H7 (cell line): ENCODE measurements at regions not wholly inside any gene's neighbourhood (a gene's known extent, or its start where the extent isn't known, plus 50 kb on each side); places are given as distances from the start of the nearest gene placed in this dataset.
"Not testable (repeated sequence)": the region's sequence is repeated elsewhere in the genome, so short reads cannot be mapped to it uniquely, and the experiment has no call there.

ENCODE experiments used
- DNase-seq: peaks from one replicate; pipeline ENCODE4 v3.0.0; 2012
- H3K27me3 ChIP-seq: 2 replicates; pipeline ENCODE4 v1.6.0; 2011; ENCODE audit warnings: mild to moderate bottlenecking, low read length; ENCODE audit not compliant: control insufficient read depth, insufficient read depth
- H3K36me3 ChIP-seq: replicated peaks from 2 replicates; pipeline ENCODE4 v1.5.1; 2011; ENCODE audit warnings: low read length; ENCODE audit not compliant: control insufficient read depth, insufficient read depth
- H3K4me3 ChIP-seq: 2 replicates; pipeline ENCODE4 v1.5.1; 2011; ENCODE audit warnings: low read depth, mild to moderate bottlenecking, control low read depth, low read length, moderate library complexity; ENCODE audit not compliant: insufficient read depth

DNA sequence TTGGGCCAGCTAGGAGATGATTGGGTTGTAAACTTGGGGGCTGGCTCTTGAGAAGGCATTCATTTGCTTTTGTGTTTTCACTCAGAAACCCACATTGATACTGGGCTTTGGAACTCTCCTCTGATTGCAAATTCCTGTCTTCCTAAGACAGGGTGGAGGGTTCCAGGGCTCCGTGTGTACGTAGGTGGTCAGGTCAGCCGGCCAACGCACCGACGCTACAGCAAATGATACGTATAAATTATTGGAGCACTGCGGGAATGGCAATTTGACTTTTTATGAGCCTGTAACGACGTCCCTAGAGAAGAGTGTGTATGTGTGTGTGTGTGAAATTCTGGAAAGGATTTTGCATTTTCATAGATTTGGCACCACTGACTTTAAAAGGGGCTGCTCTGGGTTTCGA is 236.9 kb downstream of the SHOX start:
- H3K4me3 ChIP-seq = no peak overlapping the region
- no peaks in the 10 kb centered on the region for H3K36me3 ChIP-seq
- no peak for DNase-seq
- no peaks in the 10 kb centered on the region for H3K27me3 ChIP-seq

DNA sequence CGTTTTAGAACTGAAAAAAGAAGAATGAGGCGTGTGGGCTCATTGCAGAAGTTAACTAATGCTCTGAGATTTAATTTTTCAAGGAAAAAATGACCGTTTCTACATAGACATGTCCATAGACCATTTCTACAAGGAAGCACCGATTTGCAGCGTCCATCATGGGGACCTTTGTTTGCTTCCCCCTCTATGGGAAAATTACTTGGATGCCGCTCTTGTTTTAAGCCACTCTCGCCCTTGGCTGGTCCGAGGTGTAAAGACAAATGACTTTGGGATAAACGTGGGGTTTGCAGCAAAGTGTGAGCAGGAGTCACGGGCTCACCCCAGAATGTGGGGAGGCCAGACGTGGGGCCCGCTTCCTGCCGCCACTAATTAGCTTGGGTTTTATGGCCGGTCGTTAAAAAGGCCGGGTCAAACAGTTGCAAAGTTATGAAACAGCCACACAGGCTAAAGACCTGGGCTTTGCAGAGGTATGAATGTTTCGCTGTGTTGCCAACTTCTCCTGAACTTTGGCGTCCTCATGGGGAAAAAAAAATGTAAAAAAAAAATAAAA is 235.9 kb downstream of the SHOX start:
- Histone ChIP-seq H3K36me3 (no peaks in the 10 kb centered on the region), H3K4me3 (no peak overlapping the region), H3K27me3 (no peaks in the 10 kb centered on the region)
- no peak for DNase-seq

DNA sequence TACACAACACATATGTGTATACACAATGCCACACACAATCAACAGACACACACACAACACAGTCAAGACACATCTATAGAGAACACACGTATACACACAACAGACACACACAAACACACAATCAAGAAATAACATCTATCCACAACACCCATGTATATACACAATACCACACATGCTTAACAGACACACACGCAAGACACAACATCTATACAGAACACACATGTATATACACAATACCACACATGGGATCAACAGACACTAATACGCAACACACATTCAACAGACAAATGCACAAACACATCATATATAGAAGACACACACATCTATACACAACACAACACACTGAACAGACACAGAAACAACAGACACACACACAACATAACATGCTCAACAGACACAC is 234.8 kb downstream of the SHOX start:
- Histone ChIP-seq H3K36me3 (no peaks in the 10 kb centered on the region), H3K27me3 (no peaks in the 10 kb centered on the region), H3K4me3 (no peak overlapping the region)
- no peak for DNase-seq

GRCh38 chrX:861921-862320 is 231.3 kb downstream of the SHOX start:
- Histone ChIP-seq H3K27me3 (no peaks in the 10 kb centered on the region), H3K36me3 (no peaks in the 10 kb centered on the region), H3K4me3 (no peak overlapping the region)
- DNase-seq = no peak

GRCh38 chrX:861340-861890 is 230.8 kb downstream of the SHOX start:
- H3K27me3 ChIP-seq = no peaks in the 10 kb centered on the region
- DNase-seq = no peak

DNA sequence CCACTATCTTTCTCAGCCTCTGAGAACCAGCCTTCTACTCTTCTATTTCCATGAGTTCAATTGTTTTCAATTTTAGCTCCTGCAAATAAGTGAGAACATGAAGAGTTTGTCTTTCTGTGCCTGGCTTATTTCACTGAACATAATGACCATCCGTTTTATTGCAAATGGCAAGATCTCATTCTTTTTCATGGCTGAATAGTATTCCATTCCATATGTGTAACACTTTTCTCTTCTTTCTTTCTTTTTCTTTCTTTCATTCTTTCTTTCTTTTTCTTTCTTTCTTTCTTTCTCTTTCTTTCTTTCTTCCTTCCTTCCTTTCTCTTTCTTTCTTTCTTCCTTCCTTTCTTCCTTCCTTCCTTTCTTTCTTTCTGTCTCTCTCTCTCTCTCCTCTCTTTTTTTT is 228.7 kb downstream of the SHOX start:
- Histone ChIP-seq H3K27me3 (no peaks in the 10 kb centered on the region), H3K36me3 (no peaks in the 10 kb centered on the region), H3K4me3 (no peak overlapping the region)
- no peak for DNase-seq

More at GRCh38 chrX:861340-861890, 230.8 kb downstream of the SHOX start:
- Histone ChIP-seq H3K36me3 (no peaks in the 10 kb centered on the region), H3K4me3 (no peak overlapping the region)

DNA sequence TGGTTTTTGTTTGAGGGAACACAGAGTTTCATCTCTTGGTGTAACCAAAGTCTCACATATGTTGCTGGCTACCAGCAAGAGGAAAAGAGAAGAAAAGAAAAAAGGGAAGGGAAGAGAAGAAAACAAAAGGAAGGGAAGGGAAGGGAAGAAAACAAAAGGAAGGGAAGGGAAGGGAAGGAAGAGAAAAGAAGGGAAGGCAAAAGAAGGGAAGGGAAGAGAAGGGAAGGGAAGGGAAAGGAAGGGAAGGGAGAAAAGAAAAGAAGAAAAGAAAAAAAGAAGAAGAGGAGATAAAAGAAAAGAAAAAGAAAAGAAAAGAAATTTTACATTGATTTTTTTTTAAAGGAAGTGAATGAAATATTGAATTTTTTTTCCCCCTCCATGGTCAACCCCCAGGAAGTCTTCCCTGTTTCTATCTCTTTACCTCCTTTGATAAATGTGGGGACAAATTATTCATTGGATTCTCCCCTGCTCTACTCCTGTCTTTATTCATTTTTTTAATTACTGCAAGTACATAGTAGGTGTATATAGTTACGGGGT is 228.0 kb downstream of the SHOX start:
- Histone ChIP-seq H3K27me3 (no peaks in the 10 kb centered on the region), H3K4me3 (no peak overlapping the region), H3K36me3 (no peaks in the 10 kb centered on the region)
- DNase-seq = no peak

DNA sequence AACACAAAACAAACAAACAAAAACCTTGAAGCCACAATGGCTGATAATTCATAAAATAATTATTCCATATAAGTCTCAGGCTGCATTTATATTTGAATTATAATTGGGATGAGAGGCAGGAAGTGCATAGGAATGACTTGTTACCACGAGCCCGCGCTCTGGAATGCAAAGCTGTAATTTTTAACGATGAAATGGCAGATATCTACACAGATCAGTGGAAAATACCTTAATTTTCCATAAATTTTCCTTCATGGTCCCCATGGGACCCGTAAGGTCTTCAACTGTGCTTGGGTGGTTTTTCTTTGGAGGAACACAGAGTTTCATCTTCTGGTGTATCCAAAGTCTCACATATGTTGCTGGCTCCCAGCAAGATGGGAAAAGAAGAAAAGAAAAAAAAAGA is 226.8 kb downstream of the SHOX start:
- no peaks in the 10 kb centered on the region for H3K36me3 ChIP-seq
- H3K4me3 ChIP-seq = no peak overlapping the region
- DNase-seq = no peak
- no peaks in the 10 kb centered on the region for H3K27me3 ChIP-seq

DNA sequence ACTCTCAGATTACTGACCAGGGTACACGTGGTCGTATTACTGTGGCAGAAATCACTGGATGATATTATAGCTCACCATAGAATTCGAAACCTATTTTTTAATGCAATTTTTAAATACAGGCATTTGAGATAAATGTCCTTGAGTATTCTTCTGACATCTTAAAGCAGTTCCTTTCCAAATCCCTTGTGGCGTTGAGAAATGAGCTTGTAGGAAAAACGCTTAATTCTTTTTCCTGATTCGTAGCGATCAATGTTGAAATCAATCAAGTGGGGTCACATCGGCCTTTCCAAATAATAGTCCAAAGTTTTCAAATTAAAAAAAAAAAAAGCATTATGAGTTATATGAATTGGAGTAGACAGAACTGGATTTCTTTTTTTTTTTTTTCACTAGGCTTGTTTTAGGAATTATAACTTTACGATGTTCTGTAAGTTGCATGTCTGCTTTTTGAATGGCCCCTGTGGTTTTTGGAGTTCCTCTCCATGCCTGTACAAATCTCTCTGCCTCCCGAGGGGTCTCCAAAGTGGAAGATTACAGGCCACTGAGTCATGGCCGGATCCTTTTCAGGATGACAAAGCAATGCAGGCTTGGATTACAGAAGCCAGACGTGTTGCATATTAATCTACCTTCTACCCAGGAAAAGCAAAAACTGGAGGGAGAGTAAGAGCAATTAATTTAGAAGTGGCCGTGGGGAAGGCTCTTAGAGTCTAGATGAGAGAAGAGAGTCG is 226.1 kb downstream of the SHOX start:
- DNase-seq = no peak
- no peak overlapping the region for H3K4me3 ChIP-seq
- H3K36me3 ChIP-seq = no peaks in the 10 kb centered on the region
- no peaks in the 10 kb centered on the region for H3K27me3 ChIP-seq

- Histone ChIP-seq H3K4me3 (no peak overlapping the region), H3K27me3 (no peaks in the 10 kb centered on the region), H3K36me3 (no peaks in the 10 kb centered on the region)
- no peak for DNase-seq
Measured at GRCh38 chrX:853304-853703, 222.7 kb downstream of the SHOX start.

DNA sequence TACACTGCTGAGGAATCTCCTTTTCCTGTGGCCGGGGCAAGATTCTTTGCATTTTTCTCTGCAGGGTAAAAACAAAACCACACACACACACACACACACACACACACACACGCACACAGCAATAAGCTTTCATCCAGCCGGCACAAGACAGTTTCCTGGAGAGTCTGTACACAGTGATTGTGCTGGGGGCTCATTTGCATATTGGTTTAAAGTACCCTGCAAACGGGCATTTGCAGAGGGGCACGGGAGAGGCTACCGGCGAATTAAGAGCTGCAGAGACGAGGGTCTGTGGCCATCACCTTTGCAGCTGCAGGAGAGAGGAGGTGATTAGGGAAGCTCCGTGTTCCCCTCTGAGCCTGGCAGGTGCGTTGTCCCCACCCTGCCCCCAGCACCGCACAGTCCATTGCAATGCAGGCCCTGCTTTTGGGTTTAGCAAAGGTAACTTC is 219.9 kb downstream of the SHOX start:
- Histone ChIP-seq H3K36me3 (no peaks in the 10 kb centered on the region), H3K4me3 (no peak overlapping the region), H3K27me3 (no peaks in the 10 kb centered on the region)
- no peak for DNase-seq

- no peaks in the 10 kb centered on the region for H3K36me3 ChIP-seq
- DNase-seq = no peak
Measured at GRCh38 chrX:848386-848785, 217.8 kb downstream of the SHOX start.

DNA sequence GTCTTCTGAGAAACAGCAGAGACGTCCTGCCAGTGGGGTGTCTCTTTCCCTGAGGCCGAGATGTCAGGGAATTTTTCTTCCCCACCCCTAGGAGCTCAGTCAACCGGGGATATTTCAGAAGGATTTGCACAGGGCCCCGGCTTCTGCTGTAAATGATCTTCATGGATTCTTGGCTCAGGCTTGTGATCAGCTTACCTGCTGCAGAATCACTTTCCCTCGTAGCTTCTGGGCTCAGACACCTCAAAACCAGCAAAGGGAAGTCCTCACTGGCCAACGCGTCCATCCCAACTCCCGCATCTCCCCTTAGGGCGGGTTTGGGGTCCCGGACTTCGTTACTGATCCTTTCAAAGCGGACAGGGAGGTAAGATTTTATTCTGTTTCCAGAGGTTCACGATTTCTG is 212.7 kb downstream of the SHOX start:
- Histone ChIP-seq H3K4me3 (no peak overlapping the region), H3K36me3 (no peaks in the 10 kb centered on the region), H3K27me3 (no peaks in the 10 kb centered on the region)
- DNase-seq = no peak

More at GRCh38 chrX:848386-848785, 217.8 kb downstream of the SHOX start:
- H3K27me3 ChIP-seq = no peaks in the 10 kb centered on the region
- H3K4me3 ChIP-seq = no peak overlapping the region

DNA sequence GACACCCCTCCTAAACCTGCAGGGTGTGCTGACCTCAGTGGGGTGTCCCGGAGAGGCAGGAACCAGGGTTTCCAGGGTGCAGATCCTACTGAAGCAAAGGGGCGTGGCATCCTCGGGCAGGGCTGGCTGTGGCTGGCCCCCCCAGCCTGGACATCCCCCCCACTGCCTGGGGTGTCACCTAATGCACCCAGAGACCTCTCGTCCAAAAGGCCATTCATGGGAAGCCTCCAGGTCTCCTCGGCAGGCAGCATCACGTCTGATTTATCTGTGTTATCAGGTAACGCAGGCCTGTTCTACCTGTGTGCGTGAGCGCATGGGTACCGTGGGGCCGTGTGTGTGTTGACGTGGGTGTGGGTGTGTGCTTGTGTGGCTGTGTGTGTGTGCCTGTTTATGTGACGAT is 210.0 kb downstream of the SHOX start:
- DNase-seq = no peak

GRCh38 chrX:838666-839065 is 208.1 kb downstream of the SHOX start:
- not testable (repeated sequence) for H3K27me3 ChIP-seq, DNase-seq, H3K36me3 ChIP-seq, H3K4me3 ChIP-seq

More for the DNA sequence above, 210.0 kb downstream of the SHOX start:
- no peaks in the 10 kb centered on the region for H3K36me3 ChIP-seq
- H3K27me3 ChIP-seq = no peaks in the 10 kb centered on the region
- H3K4me3 ChIP-seq = no peak overlapping the region
